ENCODE measurements at regions not wholly inside any gene's neighbourhood (a gene's known extent, or its start where the extent isn't known, plus 50 kb on each side); places are given as distances from the start of the nearest gene placed in this dataset.

- DNase-seq (ENCODE audit: low spot score): no peak
Measured at GRCh38 chr13:89602655-89603054, 1744.8 kb upstream of the MIR17HG start.

- no peak for DNase-seq (ENCODE audit: low spot score)
Measured at GRCh38 chr13:89603187-89603586, 1744.3 kb upstream of the MIR17HG start.

- no peak for DNase-seq (ENCODE audit: low spot score)
Measured at GRCh38 chr13:89609318-89609717, 1738.2 kb upstream of the MIR17HG start.

GRCh38 chr13:89610331-89610730 lies 1737.2 kb upstream of the MIR17HG start:
- no peak for DNase-seq (ENCODE audit: low spot score)

GRCh38 chr13:89610881-89611280 lies 1736.6 kb upstream of the MIR17HG start:
- no peak for DNase-seq (ENCODE audit: low spot score)

GRCh38 chr13:89627996-89628395 lies 1719.5 kb upstream of the MIR17HG start:
- DNase-seq (ENCODE audit: low spot score): no peak

- no peak for DNase-seq (ENCODE audit: low spot score)
Measured at GRCh38 chr13:89628567-89628966, 1718.9 kb upstream of the MIR17HG start.

GRCh38 chr13:89650226-89650625 lies 1697.3 kb upstream of the MIR17HG start:
- DNase-seq (ENCODE audit: low spot score): no peak

- no peak for DNase-seq (ENCODE audit: low spot score)
Measured at GRCh38 chr13:89660752-89661151, 1686.7 kb upstream of the MIR17HG start.

GRCh38 chr13:89673789-89674311 lies 1673.6 kb upstream of the MIR17HG start:
- no peak for DNase-seq (ENCODE audit: low spot score)

GRCh38 chr13:89678466-89679121 lies 1668.9 kb upstream of the MIR17HG start:
- no peak for DNase-seq (ENCODE audit: low spot score)

- DNase-seq (ENCODE audit: low spot score): no peak
Measured at GRCh38 chr13:89684896-89685295, 1662.6 kb upstream of the MIR17HG start.

GRCh38 chr13:89686171-89686570 lies 1661.3 kb upstream of the MIR17HG start:
- DNase-seq (ENCODE audit: low spot score): no peak

- DNase-seq (ENCODE audit: low spot score): no peak
Measured at GRCh38 chr13:89687066-89687465, 1660.4 kb upstream of the MIR17HG start.

- no peak for DNase-seq (ENCODE audit: low spot score)
Measured at GRCh38 chr13:89688918-89689317, 1658.6 kb upstream of the MIR17HG start.

- no peak for DNase-seq (ENCODE audit: low spot score)
Measured at GRCh38 chr13:89694451-89694850, 1653.0 kb upstream of the MIR17HG start.

- no peak for DNase-seq (ENCODE audit: low spot score)
Measured at GRCh38 chr13:89695343-89696257, 1651.9 kb upstream of the MIR17HG start.

GRCh38 chr13:89701913-89702312 lies 1645.6 kb upstream of the MIR17HG start:
- DNase-seq (ENCODE audit: low spot score): no peak

GRCh38 chr13:89704040-89704439 lies 1643.4 kb upstream of the MIR17HG start:
- DNase-seq (ENCODE audit: low spot score): no peak

- DNase-seq (ENCODE audit: low spot score): no peak
Measured at GRCh38 chr13:89708013-89708412, 1639.5 kb upstream of the MIR17HG start.

- no peak for DNase-seq (ENCODE audit: low spot score)
Measured at GRCh38 chr13:89721216-89721615, 1626.3 kb upstream of the MIR17HG start.

- no peak for DNase-seq (ENCODE audit: low spot score)
Measured at GRCh38 chr13:89726690-89727435, 1620.6 kb upstream of the MIR17HG start.
